DND-41 (cell line): ENCODE measurements at regions not wholly inside any gene's neighbourhood (a gene's known extent, or its start where the extent isn't known, plus 50 kb on each side); places are given as distances from the start of the nearest gene placed in this dataset.

Source experiments
- CTCF ChIP-seq: IDR thresholded peaks from 2 replicates; pipeline ENCODE4 v1.5.1; 2012; ENCODE audit warnings: borderline replicate concordance, low read length, moderate library complexity, mild to moderate bottlenecking; ENCODE audit not compliant: poor library complexity, severe bottlenecking; ENCODE audit errors: extremely low read depth
- EZH2 ChIP-seq: IDR thresholded peaks from 3 replicates; pipeline ENCODE4 v1.6.1; 2012; ENCODE audit warnings: borderline replicate concordance, low read depth, mild to moderate bottlenecking, moderate library complexity, low read length, inconsistent platforms; ENCODE audit not compliant: severe bottlenecking

- TF ChIP-seq CTCF (no peak), EZH2 (no peak)
Observed at GRCh38 chr3:174346571-174346970, 512.6 kb upstream of the NAALADL2 start.
